ENCODE measurements at regions not wholly inside any gene's neighbourhood (a gene's known extent, or its start where the extent isn't known, plus 50 kb on each side); places are given as distances from the start of the nearest gene placed in this dataset.

GRCh38 chr16:8182761-8183160, 407.6 kb downstream of the TMEM114 start:
- H3K18ac ChIP-seq (ENCODE audit: extremely low read depth, low read length), result no peak overlapping the region
- POLR2A ChIA-PET (ENCODE audit: partially characterized antibody), result no interaction called here
- TF ChIP-seq FOSL1 (IDR thresholded peaks at IDR 0.05; ENCODE audit: insufficient read depth, low read depth, low read length), result no peak
- no peak for TF ChIP-seq ATF2 (IDR thresholded peaks at IDR 0.05; ENCODE audit: low read length)
- TF ChIP-seq CHD2 (IDR thresholded peaks at IDR 0.05; ENCODE audit: low read length), result no peak
- TF ChIP-seq TAF7 (optimal IDR thresholded peaks at IDR 0.05; ENCODE audit: borderline replicate concordance, low read depth, low read length), result no peak
- TF ChIP-seq SRF (IDR thresholded peaks at IDR 0.05; ENCODE audit: low read depth, low read length), result no peak
- TF ChIP-seq POU5F1 (IDR thresholded peaks at IDR 0.05; ENCODE audit: low read depth, low read length), result no peak
- no peak for TF ChIP-seq TAF1 (IDR thresholded peaks at IDR 0.05; ENCODE audit: low read depth, low read length)
- no peak for TF ChIP-seq EP300 (IDR thresholded peaks at IDR 0.05; ENCODE audit: borderline replicate concordance in 1 of 2, low read depth in 2 of 2, low read length in 2 of 2)
- no peak overlapping the region for H2AK5ac ChIP-seq (ENCODE audit: low read depth, low read length)
- H2AFZ ChIP-seq (ENCODE audit: low read length), result no peak overlapping the region
- H2BK5ac ChIP-seq (ENCODE audit: low read depth, low read length), result no peak overlapping the region
- no peak overlapping the region for H3K23ac ChIP-seq (ENCODE audit: insufficient read length)
- H4K20me1 ChIP-seq (replicated peaks in 1 of 2; ENCODE audit: control insufficient read depth in 1 of 2, insufficient read depth in 2 of 2, low read length in 2 of 2), result no peaks in the 10 kb centered on the region
- no peak for FAIRE-seq
- no peak overlapping the region for H2BK120ac ChIP-seq (replicated peaks; ENCODE audit: low read depth, low read length)
- no peak overlapping the region for H2BK15ac ChIP-seq (ENCODE audit: low read length)
- no peak overlapping the region for H4K8ac ChIP-seq (ENCODE audit: extremely low read depth, insufficient read depth, low read length)
- H3K9me3 ChIP-seq (ENCODE audit: insufficient read depth in 2 of 2, low read depth in 1 of 2, low read length in 1 of 2), result no peaks in the 10 kb centered on the region
- no peaks in the 10 kb centered on the region for H3K79me2 ChIP-seq (ENCODE audit: control insufficient read depth in 1 of 2, insufficient read depth in 2 of 2, low read length in 2 of 2)
- H2BK12ac ChIP-seq (ENCODE audit: low read depth, low read length), result no peak overlapping the region
- H3K27me3 ChIP-seq (replicated peaks in 1 of 4; ENCODE audit: control insufficient read depth in 3 of 4, extremely low read depth in 1 of 4, insufficient read depth in 3 of 4, low read length in 3 of 4), result no peaks in the 10 kb centered on the region
- no peak overlapping the region for H3K4me2 ChIP-seq (ENCODE audit: insufficient read depth in 1 of 2, low read depth in 2 of 2, low read length in 2 of 2)
- no peak for DNase-seq (ENCODE audit: low read depth in 1 of 2, low spot score in 2 of 2)
- H3K23me2 ChIP-seq (ENCODE audit: low read depth, low read length), result no peaks in the 10 kb centered on the region
- H3K56ac ChIP-seq (replicated peaks; ENCODE audit: insufficient read length, low read depth, low read length), result no peak overlapping the region
- no peak overlapping the region for H3K14ac ChIP-seq (ENCODE audit: insufficient read length)
- H3K27ac ChIP-seq (ENCODE audit: low read depth, low read length), result no peak overlapping the region
- no peak overlapping the region for H3K9ac ChIP-seq (replicated peaks in 1 of 4; ENCODE audit: extremely low read depth in 1 of 4, low read depth in 3 of 4, low read length in 3 of 4)
- WGBS, 2 experiments (ENCODE audit: extremely low coverage in 1 of 2, insufficient coverage in 1 of 2, insufficient read length in 1 of 2, insufficient replicate concordance in 2 of 2, low coverage in 1 of 2, low lambda C conversion rate in 2 of 2, missing lambda C conversion rate in 1 of 2), result 89% methylated on average over 7 of the region's 7 CpGs; no CpG with 5 or more reads in 1 of the 2 experiments
- H2BK20ac ChIP-seq (ENCODE audit: low read length), result no peak overlapping the region
- no peaks in the 10 kb centered on the region for H3K36me3 ChIP-seq (ENCODE audit: control insufficient read depth in 2 of 4, insufficient read depth in 4 of 4, low read length in 3 of 4)
- no peak overlapping the region for H3K4me3 ChIP-seq (ENCODE audit: extremely low read depth in 1 of 4, insufficient read depth in 2 of 4, low read depth in 3 of 4, low read length in 4 of 4)
- H3K4me1 ChIP-seq (replicated peaks in 1 of 4; ENCODE audit: control insufficient read depth in 3 of 4, insufficient read depth in 4 of 4, low read length in 3 of 4), result 0 out of 7 replicates have a peak, but pooled peaks cover 0 to 2% (median 0%) of the 10 kb centered on the region in 4 experiments
- H3K4ac ChIP-seq (replicated peaks; ENCODE audit: insufficient read length, low read depth, low read length), result no peak overlapping the region
- CTCF ChIA-PET (ENCODE audit: partially characterized antibody), result interaction anchor here (0.6 to 1.6 kb wide), 3 partner anchors 10 to 41 kb away, joined by 3 to 9 read pairs (median 4); no protein-coding TSS in a partner anchor
- H3K79me1 ChIP-seq (ENCODE audit: low read depth, low read length), result no peaks in the 10 kb centered on the region
- no peak overlapping the region for H4K91ac ChIP-seq (replicated peaks; ENCODE audit: insufficient read length, low read length)
- no peak overlapping the region for H4K5ac ChIP-seq (ENCODE audit: insufficient read length, low read depth, low read length)
